ENCODE measurements at regions not wholly inside any gene's neighbourhood (a gene's known extent, or its start where the extent isn't known, plus 50 kb on each side); places are given as distances from the start of the nearest gene placed in this dataset.

- TF ChIP-seq, protein P1, sequence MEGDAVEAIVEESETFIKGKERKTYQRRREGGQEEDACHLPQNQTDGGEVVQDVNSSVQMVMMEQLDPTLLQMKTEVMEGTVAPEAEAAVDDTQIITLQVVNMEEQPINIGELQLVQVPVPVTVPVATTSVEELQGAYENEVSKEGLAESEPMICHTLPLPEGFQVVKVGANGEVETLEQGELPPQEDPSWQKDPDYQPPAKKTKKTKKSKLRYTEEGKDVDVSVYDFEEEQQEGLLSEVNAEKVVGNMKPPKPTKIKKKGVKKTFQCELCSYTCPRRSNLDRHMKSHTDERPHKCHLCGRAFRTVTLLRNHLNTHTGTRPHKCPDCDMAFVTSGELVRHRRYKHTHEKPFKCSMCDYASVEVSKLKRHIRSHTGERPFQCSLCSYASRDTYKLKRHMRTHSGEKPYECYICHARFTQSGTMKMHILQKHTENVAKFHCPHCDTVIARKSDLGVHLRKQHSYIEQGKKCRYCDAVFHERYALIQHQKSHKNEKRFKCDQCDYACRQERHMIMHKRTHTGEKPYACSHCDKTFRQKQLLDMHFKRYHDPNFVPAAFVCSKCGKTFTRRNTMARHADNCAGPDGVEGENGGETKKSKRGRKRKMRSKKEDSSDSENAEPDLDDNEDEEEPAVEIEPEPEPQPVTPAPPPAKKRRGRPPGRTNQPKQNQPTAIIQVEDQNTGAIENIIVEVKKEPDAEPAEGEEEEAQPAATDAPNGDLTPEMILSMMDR (IDR thresholded peaks at IDR 0.05; ENCODE audit: extremely low read depth, low read depth, low read length), result no peak
- H4K20me1 ChIP-seq (ENCODE audit: insufficient read depth, low read length), result no peaks in the 10 kb centered on the region
- H3K4me3 ChIP-seq (ENCODE audit: insufficient read depth, low read length), result no peak overlapping the region
Observed at GRCh38 chr7:113731571-113731970, 187.2 kb downstream of the PPP1R3A start.

GRCh38 chr7:113730309-113730955 lies 188.4 kb downstream of the PPP1R3A start:
- no peak overlapping the region for H2AFZ ChIP-seq (ENCODE audit: low read length)
- H4K20me1 ChIP-seq (ENCODE audit: insufficient read depth, low read length), result no peaks in the 10 kb centered on the region
- H3K4me3 ChIP-seq (ENCODE audit: insufficient read depth, low read length), result no peak overlapping the region
- TF ChIP-seq, protein P1 (IDR thresholded peaks at IDR 0.05; ENCODE audit: extremely low read depth, low read depth, low read length), result no peak
- H3K9me3 ChIP-seq (ENCODE audit: low read depth, low read length), result no peaks in the 10 kb centered on the region
- peaks cover 12% of the 10 kb centered on the region for H3K4me1 ChIP-seq (ENCODE audit: insufficient read depth, low read length)
- DNase-seq (ENCODE audit: insufficient read length, low spot score, missing footprints), result peak; percentile 27
- H3K4me2 ChIP-seq (ENCODE audit: insufficient read depth, low read length), result peak overlapping the region; percentile 1
- peak overlapping the region; percentile 5 for H3K27ac ChIP-seq (ENCODE audit: low read depth, low read length)
- H3K36me3 ChIP-seq (ENCODE audit: insufficient read depth, low read length), result no peaks in the 10 kb centered on the region
- no peaks in the 10 kb centered on the region for H3K27me3 ChIP-seq (ENCODE audit: insufficient read depth, low read length)
- no peaks in the 10 kb centered on the region for H3K79me2 ChIP-seq (ENCODE audit: insufficient read depth, low read length)

More at GRCh38 chr7:113731571-113731970, 187.2 kb downstream of the PPP1R3A start:
- Histone ChIP-seq H2AFZ (ENCODE audit: low read length) (no peak overlapping the region), H3K27ac (ENCODE audit: low read depth, low read length) (no peak overlapping the region), H3K9me3 (ENCODE audit: low read depth, low read length) (no peaks in the 10 kb centered on the region), H3K79me2 (ENCODE audit: insufficient read depth, low read length) (no peaks in the 10 kb centered on the region), H3K4me1 (ENCODE audit: insufficient read depth, low read length) (peaks cover 12% of the 10 kb centered on the region), H3K36me3 (ENCODE audit: insufficient read depth, low read length) (no peaks in the 10 kb centered on the region), H3K4me2 (ENCODE audit: insufficient read depth, low read length) (no peak overlapping the region), H3K27me3 (ENCODE audit: insufficient read depth, low read length) (no peaks in the 10 kb centered on the region)
- DNase-seq (ENCODE audit: insufficient read length, low spot score, missing footprints), result no peak

DNA sequence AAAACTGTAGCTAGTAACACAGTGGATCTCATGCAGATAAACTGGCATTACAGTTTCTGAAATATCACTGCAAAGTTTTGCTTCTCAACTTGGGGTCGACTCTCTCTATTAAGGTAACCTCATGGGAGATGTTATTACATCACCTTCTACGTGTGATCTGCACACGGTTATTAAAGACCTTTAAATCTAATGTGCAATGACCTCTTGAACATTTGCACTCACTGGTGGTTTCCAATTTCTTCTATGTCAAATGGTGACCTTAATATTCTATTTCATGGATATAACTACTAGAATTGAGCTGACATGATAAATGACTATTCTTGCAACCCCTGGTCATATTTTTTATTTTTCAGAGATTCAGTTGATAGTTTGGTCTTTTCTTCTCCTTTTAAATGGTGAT lies 191.3 kb downstream of the PPP1R3A start:
- Histone ChIP-seq H3K79me2 (ENCODE audit: insufficient read depth, low read length) (no peaks in the 10 kb centered on the region), H3K36me3 (ENCODE audit: insufficient read depth, low read length) (no peaks in the 10 kb centered on the region), H4K20me1 (ENCODE audit: insufficient read depth, low read length) (no peaks in the 10 kb centered on the region), H3K4me3 (ENCODE audit: insufficient read depth, low read length) (no peak overlapping the region), H3K4me1 (ENCODE audit: insufficient read depth, low read length) (peaks cover 12% of the 10 kb centered on the region), H3K9me3 (ENCODE audit: low read depth, low read length) (no peaks in the 10 kb centered on the region), H3K27ac (ENCODE audit: low read depth, low read length) (no peak overlapping the region), H2AFZ (ENCODE audit: low read length) (no peak overlapping the region), H3K27me3 (ENCODE audit: insufficient read depth, low read length) (no peaks in the 10 kb centered on the region), H3K4me2 (ENCODE audit: insufficient read depth, low read length) (no peak overlapping the region)
- TF ChIP-seq, protein P1 (IDR thresholded peaks at IDR 0.05; ENCODE audit: extremely low read depth, low read depth, low read length), result no peak
- DNase-seq (ENCODE audit: insufficient read length, low spot score, missing footprints), result no peak

DNA sequence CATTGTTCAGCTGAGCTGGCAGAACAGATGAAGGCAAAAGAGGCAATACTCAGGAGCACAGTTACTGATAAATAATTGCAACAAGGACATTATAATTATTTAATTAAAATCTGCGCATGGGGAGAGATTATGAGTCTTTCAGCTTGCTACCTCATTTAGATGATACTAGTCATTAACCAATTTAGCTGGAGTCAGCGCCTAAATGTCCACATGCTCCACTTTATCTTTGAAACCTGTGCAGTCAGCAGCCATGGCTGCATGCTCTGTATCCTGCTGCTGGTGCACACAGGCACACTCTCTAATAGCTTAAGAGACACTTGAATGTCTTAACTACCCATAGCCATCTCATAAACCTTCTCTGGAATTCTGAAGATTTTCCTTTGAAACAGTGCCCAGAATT lies 196.8 kb downstream of the PPP1R3A start:
- TF ChIP-seq, protein P1 (IDR thresholded peaks at IDR 0.05; ENCODE audit: extremely low read depth, low read depth, low read length), result no peak
- H3K27ac ChIP-seq (ENCODE audit: low read depth, low read length), result no peak overlapping the region
- H2AFZ ChIP-seq (ENCODE audit: low read length), result no peak overlapping the region
- no peak overlapping the region for H3K4me3 ChIP-seq (ENCODE audit: insufficient read depth, low read length)
- H3K9me3 ChIP-seq (ENCODE audit: low read depth, low read length), result no peaks in the 10 kb centered on the region
- H3K4me1 ChIP-seq (ENCODE audit: insufficient read depth, low read length), result no peaks in the 10 kb centered on the region
- H3K79me2 ChIP-seq (ENCODE audit: insufficient read depth, low read length), result no peaks in the 10 kb centered on the region
- DNase-seq (ENCODE audit: insufficient read length, low spot score, missing footprints), result no peak
- H3K36me3 ChIP-seq (ENCODE audit: insufficient read depth, low read length), result no peaks in the 10 kb centered on the region
- no peaks in the 10 kb centered on the region for H4K20me1 ChIP-seq (ENCODE audit: insufficient read depth, low read length)
- no peaks in the 10 kb centered on the region for H3K27me3 ChIP-seq (ENCODE audit: insufficient read depth, low read length)
- no peak overlapping the region for H3K4me2 ChIP-seq (ENCODE audit: insufficient read depth, low read length)
